CD14-positive monocyte (primary cell): ENCODE measurements at regions not wholly inside any gene's neighbourhood (a gene's known extent, or its start where the extent isn't known, plus 50 kb on each side); places are given as distances from the start of the nearest gene placed in this dataset.

ENCODE experiments used
- DNase-seq, 3 donors: peaks; one replicate each; pipeline ENCODE4 v3.0.0-alpha.2; 2011 to 2022
- H2AFZ ChIP-seq: 2 replicates; pipeline ENCODE4 v1.6.0; 2012; ENCODE audit warnings: mild to moderate bottlenecking, low read depth, low read length, inconsistent platforms; ENCODE audit not compliant: insufficient read depth, poor library complexity, severe bottlenecking
- H3K27ac ChIP-seq, 2 donors: 1 replicate in 1 of 2; 2 replicates in 1 of 2; pipeline ENCODE4 v1.5.1; 2012 to 2013; ENCODE audit warnings: low read length in 2 of 2, control low read depth in 1 of 2, inconsistent platforms in 1 of 2, low read depth in 1 of 2, mild to moderate bottlenecking in 1 of 2
- H3K27me3 ChIP-seq, 2 donors: one replicate each; pipeline versions ENCODE4 v1.6.0 to v1.6.1; 2011 to 2013; ENCODE audit warnings: low read length in 2 of 2; ENCODE audit not compliant: control insufficient read depth in 2 of 2, insufficient read depth in 2 of 2
- H3K36me3 ChIP-seq, 2 donors: replicated peaks in 1 of 2; 1 replicate in 1 of 2; 2 replicates in 1 of 2; pipeline versions ENCODE4 v1.5.1 to v1.6.1; 2012 to 2013; ENCODE audit warnings: low read length in 2 of 2, control low read depth in 1 of 2, inconsistent platforms in 1 of 2, mild to moderate bottlenecking in 1 of 2; ENCODE audit not compliant: insufficient read depth in 2 of 2, control insufficient read depth in 1 of 2
- H3K4me1 ChIP-seq, 2 donors: 1 replicate in 1 of 2; 2 replicates in 1 of 2; pipeline versions ENCODE4 v1.5.1 to v1.6.1; 2012 to 2013; ENCODE audit warnings: low read length in 2 of 2, control low read depth in 1 of 2, inconsistent platforms in 1 of 2, mild to moderate bottlenecking in 1 of 2, moderate library complexity in 1 of 2; ENCODE audit not compliant: insufficient read depth in 2 of 2, control insufficient read depth in 1 of 2
- H3K4me2 ChIP-seq: replicated peaks from 2 replicates; pipeline ENCODE3; 2012; ENCODE audit warnings: low read length, moderate library complexity, mild to moderate bottlenecking; ENCODE audit not compliant: poor library complexity, severe bottlenecking; ENCODE audit errors: extremely low read depth
- H3K4me3 ChIP-seq, 3 experiments: fragments of 200-600 bp in 1 of 3; sonication (generic) in 1 of 3; replicated peaks in 1 of 3; 1 replicate in 2 of 3; 2 replicates in 1 of 3; pipeline ENCODE4 v1.5.1; 2011 to 2013; ENCODE audit warnings: low read length in 3 of 3, mild to moderate bottlenecking in 3 of 3, control low read depth in 2 of 3, low read depth in 2 of 3, inconsistent platforms in 1 of 3, moderate library complexity in 1 of 3
- H3K79me2 ChIP-seq: 2 replicates; pipeline ENCODE4 v1.6.0; 2012; ENCODE audit warnings: mild to moderate bottlenecking, control low read depth, inconsistent platforms, low read length, moderate library complexity; ENCODE audit not compliant: insufficient read depth
- H3K9ac ChIP-seq: 2 replicates; pipeline ENCODE4 v1.6.0; 2017; ENCODE audit warnings: low read length, mild to moderate bottlenecking; ENCODE audit not compliant: insufficient read depth, poor library complexity, severe bottlenecking
- H3K9me3 ChIP-seq, 2 donors: replicated peaks in 1 of 2; 1 replicate in 1 of 2; 2 replicates in 1 of 2; pipeline versions ENCODE4 v1.5.1 to v1.6.1; 2012 to 2013; ENCODE audit warnings: low read length in 2 of 2, control low read depth in 1 of 2; ENCODE audit not compliant: control insufficient read depth in 1 of 2, insufficient read depth in 1 of 2
- H4K20me1 ChIP-seq: 2 replicates; pipeline ENCODE4 v1.6.0; 2012; ENCODE audit warnings: mild to moderate bottlenecking, low read length, control low read depth, moderate library complexity; ENCODE audit not compliant: insufficient read depth
- H3K27ac Mint-ChIP-seq, 7 donors: one replicate each; pipeline ENCODE4 v1.8.0; 2020; ENCODE audit warnings: mild to moderate bottlenecking in 7 of 7, mixed read lengths in 7 of 7, moderate library complexity in 6 of 7, inconsistent platforms in 2 of 7
- H3K27me3 Mint-ChIP-seq, 3 donors: one replicate each; pipeline ENCODE4 v1.8.0; 2021 to 2022; ENCODE audit warnings: low read depth in 3 of 3, mild to moderate bottlenecking in 3 of 3, mixed read lengths in 3 of 3, moderate library complexity in 3 of 3, inconsistent platforms in 1 of 3
- H3K36me3 Mint-ChIP-seq, 2 donors: one replicate each; pipeline ENCODE4 v1.8.0; 2020; ENCODE audit warnings: mixed read lengths in 2 of 2, inconsistent platforms in 1 of 2, mild to moderate bottlenecking in 1 of 2
- H3K4me1 Mint-ChIP-seq: one replicate; pipeline ENCODE4 v1.8.0; 2020; ENCODE audit warnings: mild to moderate bottlenecking, mixed read lengths
- H3K4me3 Mint-ChIP-seq, 2 donors: one replicate each; pipeline ENCODE4 v1.8.0; 2020; ENCODE audit warnings: mild to moderate bottlenecking in 2 of 2, mixed read lengths in 2 of 2, moderate library complexity in 1 of 2
- H3K9me3 Mint-ChIP-seq, 7 donors: one replicate each; pipeline ENCODE4 v1.8.0; 2020 to 2022; ENCODE audit warnings: mixed read lengths in 7 of 7, mild to moderate bottlenecking in 6 of 7, moderate library complexity in 6 of 7, inconsistent platforms in 2 of 7
- CTCF ChIP-seq: fragments of 200-600 bp; IDR thresholded peaks from one replicate; pipeline ENCODE4 v1.8.0; 2022; ENCODE audit warnings: antibody characterized with exemption, mild to moderate bottlenecking
- WGBS: methylation state at CpG from one replicate; pipeline ENCODE4 v1.1.5; 2013; ENCODE audit warnings: missing lambda C conversion rate; ENCODE audit not compliant: insufficient coverage; 5-methylcytosine and 5-hydroxymethylcytosine counted together
- intact Hi-C, 2 donors: fragments of 100-400 bp; cut with micrococcal nuclease; formaldehyde crosslinking; loops; one replicate each; pipeline versions ENCODE4 v1.15.0 to v1.15.1; 2023

- intact Hi-C loops, result no loop called here
- Histone ChIP-seq H3K27ac (no peak overlapping the region), H4K20me1 (no peaks in the 10 kb centered on the region), H3K27me3 (no peaks in the 10 kb centered on the region), H3K9ac (no peak overlapping the region), H3K4me1 (no peaks in the 10 kb centered on the region), H3K79me2 (no peaks in the 10 kb centered on the region), H3K4me2 (no peak overlapping the region), H3K36me3 (no peaks in the 10 kb centered on the region), H3K9me3 (no peaks in the 10 kb centered on the region), H3K4me3 (no peak overlapping the region), H2AFZ (no peak overlapping the region)
- Mint-ChIP-seq H3K27ac (no peak overlapping the region), H3K27me3 (no peaks in the 10 kb centered on the region), H3K9me3 (peaks cover 0 to 3% (median 0%) of the 10 kb centered on the region in 7 donors), H3K4me1 (no peaks in the 10 kb centered on the region), H3K36me3 (no peaks in the 10 kb centered on the region), H3K4me3 (no peak overlapping the region)
- no peak for TF ChIP-seq CTCF
- 100% methylated on average over 2 of the region's 3 CpGs for WGBS
- DNase-seq, result no peak
These were observed 465.3 kb upstream of the ARRDC3 start for GRCh38 chr5:91848453-91848852.

- H3K36me3 Mint-ChIP-seq, result no peaks in the 10 kb centered on the region
- H3K4me1 Mint-ChIP-seq, result no peaks in the 10 kb centered on the region
- Histone ChIP-seq H3K9ac (no peak overlapping the region), H3K4me1 (no peaks in the 10 kb centered on the region), H4K20me1 (no peaks in the 10 kb centered on the region), H3K4me3 (no peak overlapping the region), H3K27me3 (no peaks in the 10 kb centered on the region), H3K36me3 (no peaks in the 10 kb centered on the region), H3K79me2 (no peaks in the 10 kb centered on the region), H2AFZ (no peak overlapping the region), H3K9me3 (no peaks in the 10 kb centered on the region), H3K27ac (no peak overlapping the region), H3K4me2 (no peak overlapping the region)
- no peak overlapping the region for H3K27ac Mint-ChIP-seq
- H3K9me3 Mint-ChIP-seq, result peaks cover 0 to 3% (median 0%) of the 10 kb centered on the region in 7 donors
- intact Hi-C loops, result no loop called here
- H3K27me3 Mint-ChIP-seq, result no peaks in the 10 kb centered on the region
- H3K4me3 Mint-ChIP-seq, result no peak overlapping the region
- no peak for DNase-seq
- TF ChIP-seq CTCF, result no peak
These were observed 458.3 kb upstream of the ARRDC3 start for GRCh38 chr5:91841423-91841822.
